ENCODE measurements at regions not wholly inside any gene's neighbourhood (a gene's known extent, or its start where the extent isn't known, plus 50 kb on each side); places are given as distances from the start of the nearest gene placed in this dataset.

DNA sequence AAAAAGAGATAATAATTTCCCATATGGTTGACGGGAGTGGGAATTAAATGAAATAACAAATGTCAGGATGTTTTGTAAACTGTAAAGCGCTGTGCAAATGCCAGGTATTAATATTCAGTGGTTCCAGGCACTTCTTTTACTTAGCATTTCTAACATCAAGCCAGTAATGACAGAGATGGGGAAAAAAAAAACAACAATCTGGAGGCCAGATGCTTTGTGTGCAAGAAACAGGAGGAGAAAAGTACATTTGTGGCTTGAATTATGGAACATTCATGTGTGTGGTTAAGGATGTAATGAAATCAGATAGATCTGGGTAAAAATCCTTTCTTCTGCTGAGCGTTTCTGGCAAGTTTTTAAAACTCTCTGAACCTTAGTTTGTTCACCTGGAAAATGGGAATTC is 509.6 kb downstream of the FUT8 start:
- TF ChIP-seq POLR2AphosphoS5 (IDR thresholded peaks at IDR 0.05; ENCODE audit: low read depth, low read length): no peak
- TF ChIP-seq POLR2A (IDR thresholded peaks at IDR 0.05; ENCODE audit: low read depth, low read length): no peak

All from GM12891 (cell line).